Lower lobe of right lung (tissue), 2 donors: ENCODE measurements at regions not wholly inside any gene's neighbourhood (a gene's known extent, or its start where the extent isn't known, plus 50 kb on each side); places are given as distances from the start of the nearest gene placed in this dataset.

ENCODE experiments used
- ATAC-seq, 2 donors: fragments of 200-7000 bp; cut with Tn5 transposase; one replicate each; pipeline ENCODE4 v1.9.1; 2020 to 2022; ENCODE audit warnings: mild to moderate bottlenecking in 2 of 2, moderate library complexity in 2 of 2
- DNase-seq: peaks from one replicate; pipeline ENCODE4 v3.0.0-alpha.2; 2020
- H3K27ac ChIP-seq: fragments of 200-600 bp; one replicate; pipeline ENCODE4 v1.8.0; 2022
- H3K27me3 ChIP-seq: fragments of 200-600 bp; one replicate; pipeline ENCODE4 v1.8.0; 2022; ENCODE audit warnings: low read depth
- H3K36me3 ChIP-seq: fragments of 200-600 bp; one replicate; pipeline ENCODE4 v1.8.0; 2022; ENCODE audit warnings: mild to moderate bottlenecking
- H3K4me1 ChIP-seq: fragments of 200-600 bp; one replicate; pipeline ENCODE4 v1.8.0; 2022
- H3K4me3 ChIP-seq: fragments of 200-600 bp; one replicate; pipeline ENCODE4 v1.8.0; 2022; ENCODE audit warnings: mild to moderate bottlenecking
- H3K9me3 ChIP-seq: fragments of 200-600 bp; one replicate; pipeline ENCODE4 v1.8.0; 2022
- CTCF ChIP-seq: fragments of 200-600 bp; IDR thresholded peaks from one replicate; pipeline ENCODE4 v1.8.0; 2022; ENCODE audit warnings: antibody characterized with exemption, mild to moderate bottlenecking
- intact Hi-C: fragments of 100-400 bp; cut with DNase I; formaldehyde crosslinking; loops from one replicate; pipeline ENCODE4 v1.11.0; 2022
- donor health status: DM: no; HTN: yes; CAD: no; lungs with severe emphysema.

- intact Hi-C loops, result no loop called here
- Histone ChIP-seq H3K27ac (no peak overlapping the region), H3K36me3 (no peaks in the 10 kb centered on the region), H3K27me3 (no peaks in the 10 kb centered on the region), H3K9me3 (no peaks in the 10 kb centered on the region), H3K4me3 (no peak overlapping the region), H3K4me1 (no peaks in the 10 kb centered on the region)
- TF ChIP-seq CTCF, result no peak
- ATAC-seq, result no peak
- no peak for DNase-seq
These were observed 407.9 kb upstream of the TNP1 start for GRCh38 chr2:217267758-217268157.

- H3K36me3 ChIP-seq, result no peaks in the 10 kb centered on the region
- DNase-seq (no peak), ATAC-seq (no peak)
- intact Hi-C loops, result no loop called here
- no peaks in the 10 kb centered on the region for H3K4me1 ChIP-seq
- H3K9me3 ChIP-seq, result no peaks in the 10 kb centered on the region
- H3K27ac ChIP-seq, result no peak overlapping the region
- no peaks in the 10 kb centered on the region for H3K27me3 ChIP-seq
- no peak for TF ChIP-seq CTCF
- H3K4me3 ChIP-seq, result no peak overlapping the region
These were observed 403.9 kb upstream of the TNP1 start for GRCh38 chr2:217263756-217264155.

- Histone ChIP-seq H3K4me1 (no peaks in the 10 kb centered on the region), H3K27ac (no peak overlapping the region), H3K27me3 (no peaks in the 10 kb centered on the region), H3K36me3 (no peaks in the 10 kb centered on the region), H3K4me3 (no peak overlapping the region), H3K9me3 (no peaks in the 10 kb centered on the region)
- TF ChIP-seq CTCF, result no peak
- ATAC-seq, result no peak
- no peak for DNase-seq
- intact Hi-C loops, result no loop called here
These were observed 403.0 kb upstream of the TNP1 start for GRCh38 chr2:217262911-217263310.

GRCh38 chr2:217261452-217261851 lies 401.6 kb upstream of the TNP1 start:
- intact Hi-C loops, result no loop called here
- H3K4me3 ChIP-seq, result no peak overlapping the region
- TF ChIP-seq CTCF, result no peak
- no peak overlapping the region for H3K27ac ChIP-seq
- DNase-seq, result no peak
- H3K27me3 ChIP-seq, result no peaks in the 10 kb centered on the region
- H3K9me3 ChIP-seq, result no peaks in the 10 kb centered on the region
- H3K36me3 ChIP-seq, result no peaks in the 10 kb centered on the region
- no peaks in the 10 kb centered on the region for H3K4me1 ChIP-seq
- no peak for ATAC-seq

GRCh38 chr2:217260441-217261115 lies 400.7 kb upstream of the TNP1 start:
- no peaks in the 10 kb centered on the region for H3K9me3 ChIP-seq
- no peak for DNase-seq
- H3K4me3 ChIP-seq, result no peak overlapping the region
- no peaks in the 10 kb centered on the region for H3K4me1 ChIP-seq
- intact Hi-C loops, result no loop called here
- no peak for ATAC-seq
- H3K36me3 ChIP-seq, result no peaks in the 10 kb centered on the region
- TF ChIP-seq CTCF, result no peak
- no peak overlapping the region for H3K27ac ChIP-seq
- no peaks in the 10 kb centered on the region for H3K27me3 ChIP-seq

GRCh38 chr2:217258170-217258569 lies 398.3 kb upstream of the TNP1 start:
- H3K27me3 ChIP-seq, result peaks cover 7% of the 10 kb centered on the region
- no peaks in the 10 kb centered on the region for H3K36me3 ChIP-seq
- H3K27ac ChIP-seq, result no peak overlapping the region
- intact Hi-C loops, result no loop called here
- no peak overlapping the region for H3K4me3 ChIP-seq
- no peak for ATAC-seq
- H3K9me3 ChIP-seq, result no peaks in the 10 kb centered on the region
- no peaks in the 10 kb centered on the region for H3K4me1 ChIP-seq
- no peak for DNase-seq
- no peak for TF ChIP-seq CTCF
